ENCODE measurements at regions not wholly inside any gene's neighbourhood (a gene's known extent, or its start where the extent isn't known, plus 50 kb on each side); places are given as distances from the start of the nearest gene placed in this dataset.

DNA sequence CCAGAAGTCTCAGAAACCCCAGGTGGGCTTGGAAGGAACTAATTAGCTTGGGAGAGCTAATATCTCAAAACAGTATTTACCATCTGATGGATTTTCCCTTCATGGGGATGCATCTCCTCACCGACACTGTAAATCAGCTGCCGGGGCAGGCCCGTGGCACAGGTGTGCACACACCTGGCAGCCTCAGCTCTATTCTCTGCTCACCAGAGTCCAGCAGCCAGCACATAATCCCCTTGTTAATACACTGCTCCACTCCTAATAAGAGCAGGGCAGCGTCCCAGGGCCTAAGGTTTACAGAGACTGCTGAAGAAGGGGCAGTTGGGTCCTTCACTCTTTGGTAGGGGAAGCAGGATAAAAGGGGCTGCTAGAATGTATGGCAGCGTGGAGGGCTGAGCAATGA is 200.0 kb downstream of the TOMM20 start:
- TF ChIP-seq POLR2A (IDR thresholded peaks at IDR 0.05; ENCODE audit: low read length) (no peak), GATA1 (IDR thresholded peaks at IDR 0.05; ENCODE audit: low read depth, low read length) (no peak)
